Caco-2 (cell line): ENCODE measurements at regions not wholly inside any gene's neighbourhood (a gene's known extent, or its start where the extent isn't known, plus 50 kb on each side); places are given as distances from the start of the nearest gene placed in this dataset.

Source experiments
- BruUV-seq: library from RNA; stranded (reverse); fragments of 400-500 nt; replicated peaks from 2 replicates; lab custom pipeline; 2021; lab: Mats Ljungman, UMichigan
- CTCF ChIA-PET: fragments of 300-600 bp; sonication (Branson Sonifier 250); formaldehyde crosslinking; loops from one replicate; lab custom pipeline; 2022; ENCODE audit warnings: antibody characterized with exemption; lab: Charles Lee
- POLR2A ChIA-PET: fragments of 300-600 bp; sonication (Branson Sonifier 250); formaldehyde crosslinking; loops from one replicate; lab custom pipeline; 2022; ENCODE audit warnings: antibody characterized with exemption; lab: Charles Lee
- DNase-seq, 2 experiments: peaks; one replicate each; pipeline versions ENCODE4 v3.0.0 to v3.0.0-alpha.2; 2020 to 2022
- H3K27me3 ChIP-seq: replicated peaks from 2 replicates; pipeline ENCODE4 v1.6.0; 2011; ENCODE audit warnings: low read length; ENCODE audit not compliant: control insufficient read depth, insufficient read depth
- H3K36me3 ChIP-seq: 2 replicates; pipeline ENCODE4 v1.5.1; 2011; ENCODE audit warnings: low read length; ENCODE audit not compliant: control insufficient read depth, insufficient read depth
- H3K4me1 ChIP-seq: fragments of 250-450 bp; sonication (Bioruptor Pico); 2 replicates; pipeline ENCODE4 v1.5.1; 2020; ENCODE audit warnings: mild to moderate bottlenecking
- H3K4me3 ChIP-seq: 2 replicates; pipeline ENCODE4 v1.5.1; 2011; ENCODE audit warnings: low read depth, mild to moderate bottlenecking, control low read depth, low read length
- H3K9me3 ChIP-seq: fragments of 250-450 bp; sonication (Bioruptor Pico); 2 replicates; pipeline ENCODE4 v1.5.1; 2020; ENCODE audit warnings: mild to moderate bottlenecking, moderate library complexity
- H3K27ac Mint-ChIP-seq: one replicate; pipeline ENCODE4 v1.8.0; 2022; ENCODE audit warnings: mixed read lengths; ENCODE audit not compliant: unreplicated experiment
- H3K27me3 Mint-ChIP-seq: one replicate; pipeline ENCODE4 v1.8.0; 2022; ENCODE audit warnings: mixed read lengths; ENCODE audit not compliant: insufficient read depth, unreplicated experiment
- H3K36me3 Mint-ChIP-seq: one replicate; pipeline ENCODE4 v1.8.0; 2022; ENCODE audit warnings: mild to moderate bottlenecking, mixed read lengths; ENCODE audit not compliant: insufficient read depth, unreplicated experiment
- H3K4me1 Mint-ChIP-seq: one replicate; pipeline ENCODE4 v1.8.0; 2022; ENCODE audit warnings: low read depth, mixed read lengths; ENCODE audit not compliant: unreplicated experiment
- H3K4me3 Mint-ChIP-seq: one replicate; pipeline ENCODE4 v1.8.0; 2022; ENCODE audit warnings: mild to moderate bottlenecking, moderate library complexity, mixed read lengths; ENCODE audit not compliant: unreplicated experiment
- H3K9me3 Mint-ChIP-seq: one replicate; pipeline ENCODE4 v1.8.0; 2022; ENCODE audit warnings: mixed read lengths; ENCODE audit not compliant: unreplicated experiment
- intact Hi-C: fragments of 100-400 bp; cut with micrococcal nuclease; formaldehyde crosslinking; loops from one replicate; pipeline ENCODE4 v1.10.0; 2022; ENCODE audit not compliant: unreplicated experiment
- TF ChIP-seq, protein P1 (sequence below), 2 experiments: fragments of 200-600 bp in 1 of 2; IDR thresholded peaks; 1 replicate in 1 of 2; 2 replicates in 1 of 2; pipeline versions ENCODE4 v1.5.1 to v1.8.0; 2011 to 2022; ENCODE audit warnings: antibody characterized with exemption in 1 of 2, control low read depth in 1 of 2, inconsistent platforms in 1 of 2, low read depth in 1 of 2, low read length in 1 of 2, mild to moderate bottlenecking in 1 of 2, moderate library complexity in 1 of 2; ENCODE audit not compliant: insufficient read depth in 1 of 2, severe bottlenecking in 1 of 2, unreplicated experiment in 1 of 2

DNA sequence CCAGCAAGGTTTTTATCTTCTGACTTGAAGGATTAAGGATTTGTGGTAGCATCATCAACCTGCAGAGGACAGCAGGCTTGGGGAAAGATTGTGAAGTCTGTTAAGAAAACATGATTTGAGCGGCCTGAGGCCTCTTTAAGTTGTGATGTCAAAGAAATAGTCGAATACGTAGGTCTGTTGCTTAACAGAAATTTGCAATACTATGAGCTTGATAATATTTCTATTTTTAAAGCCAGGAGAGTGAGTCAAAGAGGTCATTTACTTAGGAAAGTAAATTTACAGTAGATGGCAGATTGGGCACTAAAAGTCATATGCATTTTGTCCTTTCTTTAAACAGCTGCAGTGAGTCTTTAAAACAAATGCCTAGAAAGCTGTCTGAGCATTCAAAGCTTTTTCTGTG, 336.3 kb downstream of the DIPK2A start:
- Histone ChIP-seq H3K4me1 (peaks cover 16% of the 10 kb centered on the region), H3K27me3 (no peaks in the 10 kb centered on the region), H3K36me3 (no peaks in the 10 kb centered on the region), H3K9me3 (no peaks in the 10 kb centered on the region; the same call in none of the 2 replicates), H3K4me3 (no peak overlapping the region)
- Mint-ChIP-seq H3K27ac (no peak overlapping the region), H3K27me3 (no peaks in the 10 kb centered on the region), H3K36me3 (peaks cover 12% of the 10 kb centered on the region), H3K4me1 (peaks cover 7% of the 10 kb centered on the region), H3K9me3 (peaks cover 33% of the 10 kb centered on the region), H3K4me3 (no peak overlapping the region)
- TF ChIP-seq, protein P1, sequence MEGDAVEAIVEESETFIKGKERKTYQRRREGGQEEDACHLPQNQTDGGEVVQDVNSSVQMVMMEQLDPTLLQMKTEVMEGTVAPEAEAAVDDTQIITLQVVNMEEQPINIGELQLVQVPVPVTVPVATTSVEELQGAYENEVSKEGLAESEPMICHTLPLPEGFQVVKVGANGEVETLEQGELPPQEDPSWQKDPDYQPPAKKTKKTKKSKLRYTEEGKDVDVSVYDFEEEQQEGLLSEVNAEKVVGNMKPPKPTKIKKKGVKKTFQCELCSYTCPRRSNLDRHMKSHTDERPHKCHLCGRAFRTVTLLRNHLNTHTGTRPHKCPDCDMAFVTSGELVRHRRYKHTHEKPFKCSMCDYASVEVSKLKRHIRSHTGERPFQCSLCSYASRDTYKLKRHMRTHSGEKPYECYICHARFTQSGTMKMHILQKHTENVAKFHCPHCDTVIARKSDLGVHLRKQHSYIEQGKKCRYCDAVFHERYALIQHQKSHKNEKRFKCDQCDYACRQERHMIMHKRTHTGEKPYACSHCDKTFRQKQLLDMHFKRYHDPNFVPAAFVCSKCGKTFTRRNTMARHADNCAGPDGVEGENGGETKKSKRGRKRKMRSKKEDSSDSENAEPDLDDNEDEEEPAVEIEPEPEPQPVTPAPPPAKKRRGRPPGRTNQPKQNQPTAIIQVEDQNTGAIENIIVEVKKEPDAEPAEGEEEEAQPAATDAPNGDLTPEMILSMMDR (IDR thresholded peaks at IDR 0.05; ENCODE audit: insufficient read depth in 1 of 2, low read depth in 1 of 2, low read length in 1 of 2, severe bottlenecking in 1 of 2, unreplicated experiment in 1 of 2), result no peak
- POLR2A ChIA-PET, result no interaction called here
- intact Hi-C loops, result no loop called here
- DNase-seq, result no peak
- BruUV-seq, result no TSS peak
- CTCF ChIA-PET, result no interaction called here

DNA sequence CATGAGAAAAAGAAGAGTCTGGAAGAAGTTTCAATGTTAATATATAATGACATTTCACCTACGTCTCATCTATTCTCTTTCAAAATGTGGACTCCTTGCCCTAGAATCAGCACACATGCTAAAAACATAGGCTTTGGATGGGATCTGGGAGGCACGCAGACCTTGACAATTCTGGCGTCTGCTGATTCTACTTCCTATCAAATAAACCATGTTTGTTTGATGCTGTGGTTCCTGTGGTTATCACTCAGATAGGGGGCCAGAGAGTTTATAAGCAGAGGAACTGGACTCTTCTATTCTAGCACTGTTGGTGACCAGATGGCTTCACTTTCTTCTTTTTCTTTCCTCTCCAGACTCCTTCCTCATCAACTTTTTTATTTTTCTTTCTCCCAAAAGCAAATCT, 336.8 kb downstream of the DIPK2A start:
- DNase-seq, result no peak
- Mint-ChIP-seq H3K4me1 (peaks cover 7% of the 10 kb centered on the region), H3K27me3 (no peaks in the 10 kb centered on the region), H3K27ac (no peak overlapping the region), H3K4me3 (no peak overlapping the region), H3K36me3 (peaks cover 12% of the 10 kb centered on the region), H3K9me3 (peaks cover 28% of the 10 kb centered on the region)
- Histone ChIP-seq H3K4me1 (peaks cover 20% of the 10 kb centered on the region), H3K4me3 (no peak overlapping the region), H3K36me3 (no peaks in the 10 kb centered on the region), H3K9me3 (peaks cover 3% of the 10 kb centered on the region), H3K27me3 (no peaks in the 10 kb centered on the region)
- TF ChIP-seq, protein P1 (IDR thresholded peaks at IDR 0.05; ENCODE audit: insufficient read depth in 1 of 2, low read depth in 1 of 2, low read length in 1 of 2, severe bottlenecking in 1 of 2, unreplicated experiment in 1 of 2), result no peak
- intact Hi-C loops, result no loop called here
- no TSS peak for BruUV-seq
- CTCF ChIA-PET, result no interaction called here
- POLR2A ChIA-PET, result no interaction called here

DNA sequence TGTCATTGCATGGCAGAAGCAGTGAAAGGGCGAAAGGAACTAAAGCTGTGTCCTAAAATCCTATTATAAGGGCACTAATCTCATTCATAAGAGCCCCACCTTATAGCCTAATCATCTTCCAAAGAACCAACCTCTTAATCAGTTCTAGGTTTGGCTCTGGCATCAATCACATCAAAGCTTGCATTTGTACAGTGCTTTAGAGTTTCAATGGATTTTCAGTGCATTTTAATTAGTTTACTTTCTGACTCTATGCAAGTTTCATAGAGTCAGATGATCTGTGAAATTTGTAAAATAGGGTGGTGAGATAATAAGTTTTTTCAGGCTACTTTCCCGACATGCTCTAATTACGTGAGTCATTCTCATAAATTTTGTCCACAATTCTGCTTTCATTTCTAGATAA, 341.1 kb downstream of the DIPK2A start:
- H3K4me1 Mint-ChIP-seq, result peaks cover 7% of the 10 kb centered on the region
- no peak overlapping the region for H3K4me3 Mint-ChIP-seq
- ChIA-PET CTCF (no interaction called here), POLR2A (no interaction called here)
- Histone ChIP-seq H3K36me3 (no peaks in the 10 kb centered on the region), H3K4me1 (peaks cover 26% of the 10 kb centered on the region), H3K27me3 (no peaks in the 10 kb centered on the region), H3K9me3 (peaks cover 5% of the 10 kb centered on the region), H3K4me3 (no peak overlapping the region)
- H3K9me3 Mint-ChIP-seq, result peaks cover 25% of the 10 kb centered on the region
- no peaks in the 10 kb centered on the region for H3K27me3 Mint-ChIP-seq
- DNase-seq, result no peak
- TF ChIP-seq, protein P1 (IDR thresholded peaks at IDR 0.05; ENCODE audit: insufficient read depth in 1 of 2, low read depth in 1 of 2, low read length in 1 of 2, severe bottlenecking in 1 of 2, unreplicated experiment in 1 of 2), result no peak
- no TSS peak for BruUV-seq
- intact Hi-C loops, result no loop called here
- H3K36me3 Mint-ChIP-seq, result peaks cover 6% of the 10 kb centered on the region
- H3K27ac Mint-ChIP-seq, result no peak overlapping the region
